Smooth muscle cell (in vitro differentiated cells): ENCODE measurements at regions not wholly inside any gene's neighbourhood (a gene's known extent, or its start where the extent isn't known, plus 50 kb on each side); places are given as distances from the start of the nearest gene placed in this dataset.

Source experiments
- DNase-seq: peaks from one replicate; lab custom pipeline; 2025; ENCODE audit not compliant: unreplicated experiment; lab: John Stamatoyannopoulos, UW
- H2AFZ ChIP-seq: fragments of 200-600 bp; sonication (generic); 2 replicates; pipeline ENCODE4 v1.6.0; 2016; ENCODE audit warnings: antibody characterized with exemption, low read depth, mild to moderate bottlenecking
- H3F3A ChIP-seq: fragments of 200-600 bp; sonication (generic); 2 replicates; pipeline ENCODE4 v1.6.0; 2017; ENCODE audit warnings: antibody characterized with exemption, low read depth
- H3K27ac ChIP-seq: fragments of 200-600 bp; sonication (generic); 2 replicates; pipeline ENCODE4 v1.5.1; 2016; ENCODE audit warnings: low read depth, mild to moderate bottlenecking
- H3K27me3 ChIP-seq: fragments of 200-600 bp; sonication (generic); 2 replicates; pipeline ENCODE4 v1.6.1; 2016; ENCODE audit warnings: low read depth, mild to moderate bottlenecking
- H3K36me3 ChIP-seq: fragments of 200-600 bp; sonication (generic); 2 replicates; pipeline ENCODE4 v1.5.1; 2016; ENCODE audit warnings: low read depth
- H3K4me1 ChIP-seq: fragments of 200-600 bp; sonication (generic); 2 replicates; pipeline ENCODE4 v1.5.1; 2016; ENCODE audit warnings: low read depth
- H3K4me2 ChIP-seq: fragments of 200-600 bp; sonication (generic); 2 replicates; pipeline ENCODE4 v1.6.0; 2016; ENCODE audit warnings: mild to moderate bottlenecking
- H3K4me3 ChIP-seq: fragments of 200-600 bp; sonication (generic); 2 replicates; pipeline ENCODE4 v1.5.1; 2016; ENCODE audit warnings: mild to moderate bottlenecking
- H3K79me2 ChIP-seq: fragments of 200-600 bp; sonication (generic); 2 replicates; pipeline ENCODE4 v1.6.0; 2016; ENCODE audit warnings: low read depth, mild to moderate bottlenecking
- H3K9ac ChIP-seq: fragments of 200-600 bp; sonication (generic); 2 replicates; pipeline ENCODE4 v1.6.0; 2016; ENCODE audit warnings: low read depth
- H3K9me3 ChIP-seq: fragments of 200-600 bp; sonication (generic); replicated peaks from 2 replicates; pipeline ENCODE4 v1.5.1; 2016; ENCODE audit warnings: low read depth
- H4K20me1 ChIP-seq: fragments of 200-600 bp; sonication (generic); 2 replicates; pipeline ENCODE4 v1.6.0; 2016; ENCODE audit warnings: low read depth
- WGBS: methylation state at CpG from one replicate; pipeline ENCODE4 v1.1.7; 2016; ENCODE audit warnings: low lambda C conversion rate; 5-methylcytosine and 5-hydroxymethylcytosine counted together
- TF ChIP-seq, protein P1 (sequence below): fragments of 200-600 bp; sonication (generic); IDR thresholded peaks from 2 replicates; pipeline ENCODE4 v1.5.1; 2017; ENCODE audit warnings: borderline replicate concordance, mild to moderate bottlenecking, antibody characterized with exemption; ENCODE audit not compliant: insufficient read depth, poor library complexity, severe bottlenecking

DNA sequence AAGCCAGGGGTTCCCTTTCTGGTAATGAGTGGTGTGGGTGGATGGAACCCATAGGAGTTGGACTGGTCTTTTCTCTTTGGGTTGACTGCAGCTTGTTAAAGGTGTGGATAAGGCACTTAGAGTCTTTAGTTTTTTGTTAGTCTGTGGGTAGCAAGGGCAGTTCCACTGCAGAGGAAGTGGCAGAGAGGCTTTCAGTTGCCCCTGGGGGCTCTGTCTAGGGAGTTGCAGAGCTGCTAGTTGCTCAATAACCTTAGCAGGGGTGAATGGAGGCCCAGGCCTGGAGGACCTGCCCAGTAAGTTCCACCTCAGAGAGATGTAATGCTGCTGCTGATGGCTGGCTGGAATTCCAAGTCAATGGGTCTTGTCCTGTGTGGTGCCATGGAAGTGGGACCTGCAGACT is 282.6 kb upstream of the NDST4 start:
- H3K79me2 ChIP-seq: no peaks in the 10 kb centered on the region
- no peak overlapping the region for H3K4me3 ChIP-seq
- no peaks in the 10 kb centered on the region for H3F3A ChIP-seq
- H3K36me3 ChIP-seq: no peaks in the 10 kb centered on the region
- no peak overlapping the region for H3K9ac ChIP-seq
- H2AFZ ChIP-seq: no peak overlapping the region
- no peak overlapping the region for H3K27ac ChIP-seq
- TF ChIP-seq, protein P1, sequence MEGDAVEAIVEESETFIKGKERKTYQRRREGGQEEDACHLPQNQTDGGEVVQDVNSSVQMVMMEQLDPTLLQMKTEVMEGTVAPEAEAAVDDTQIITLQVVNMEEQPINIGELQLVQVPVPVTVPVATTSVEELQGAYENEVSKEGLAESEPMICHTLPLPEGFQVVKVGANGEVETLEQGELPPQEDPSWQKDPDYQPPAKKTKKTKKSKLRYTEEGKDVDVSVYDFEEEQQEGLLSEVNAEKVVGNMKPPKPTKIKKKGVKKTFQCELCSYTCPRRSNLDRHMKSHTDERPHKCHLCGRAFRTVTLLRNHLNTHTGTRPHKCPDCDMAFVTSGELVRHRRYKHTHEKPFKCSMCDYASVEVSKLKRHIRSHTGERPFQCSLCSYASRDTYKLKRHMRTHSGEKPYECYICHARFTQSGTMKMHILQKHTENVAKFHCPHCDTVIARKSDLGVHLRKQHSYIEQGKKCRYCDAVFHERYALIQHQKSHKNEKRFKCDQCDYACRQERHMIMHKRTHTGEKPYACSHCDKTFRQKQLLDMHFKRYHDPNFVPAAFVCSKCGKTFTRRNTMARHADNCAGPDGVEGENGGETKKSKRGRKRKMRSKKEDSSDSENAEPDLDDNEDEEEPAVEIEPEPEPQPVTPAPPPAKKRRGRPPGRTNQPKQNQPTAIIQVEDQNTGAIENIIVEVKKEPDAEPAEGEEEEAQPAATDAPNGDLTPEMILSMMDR: no peak
- DNase-seq: no peak
- no peaks in the 10 kb centered on the region for H3K4me1 ChIP-seq
- no peaks in the 10 kb centered on the region for H3K9me3 ChIP-seq
- no peak overlapping the region for H3K4me2 ChIP-seq
- no peaks in the 10 kb centered on the region for H4K20me1 ChIP-seq
- H3K27me3 ChIP-seq: no peaks in the 10 kb centered on the region

DNA sequence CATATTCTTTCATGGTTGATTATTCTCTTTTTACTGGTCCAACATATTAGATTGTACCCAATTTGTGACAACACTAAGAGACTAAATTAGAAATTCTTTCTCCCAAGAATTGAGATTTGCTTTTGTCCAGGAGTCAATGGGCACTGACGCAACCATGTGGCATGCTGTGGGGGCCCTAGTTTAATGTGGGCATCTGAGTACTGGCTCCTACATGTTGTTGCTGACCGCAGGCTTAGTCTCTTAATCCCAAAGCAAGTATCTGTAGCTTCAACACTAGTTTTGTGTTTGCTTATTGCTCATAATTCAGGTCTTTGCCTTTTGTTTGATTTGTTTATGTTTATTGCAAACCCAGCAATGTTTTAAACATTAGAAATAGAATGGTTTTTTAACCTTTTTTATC is 263.4 kb upstream of the NDST4 start:
- 91% methylated on average over 2 of the region's 2 CpGs for WGBS
- no peak overlapping the region for H3K27ac ChIP-seq
- H3K4me2 ChIP-seq: no peak overlapping the region
- TF ChIP-seq, protein P1: no peak
- H3K9ac ChIP-seq: no peak overlapping the region
- no peaks in the 10 kb centered on the region for H4K20me1 ChIP-seq
- no peaks in the 10 kb centered on the region for H3K79me2 ChIP-seq
- H3K9me3 ChIP-seq: no peaks in the 10 kb centered on the region
- no peaks in the 10 kb centered on the region for H3K27me3 ChIP-seq
- H3K36me3 ChIP-seq: no peaks in the 10 kb centered on the region
- H3F3A ChIP-seq: no peaks in the 10 kb centered on the region
- DNase-seq: no peak
- H2AFZ ChIP-seq: no peak overlapping the region
- H3K4me1 ChIP-seq: no peaks in the 10 kb centered on the region
- no peak overlapping the region for H3K4me3 ChIP-seq

DNA sequence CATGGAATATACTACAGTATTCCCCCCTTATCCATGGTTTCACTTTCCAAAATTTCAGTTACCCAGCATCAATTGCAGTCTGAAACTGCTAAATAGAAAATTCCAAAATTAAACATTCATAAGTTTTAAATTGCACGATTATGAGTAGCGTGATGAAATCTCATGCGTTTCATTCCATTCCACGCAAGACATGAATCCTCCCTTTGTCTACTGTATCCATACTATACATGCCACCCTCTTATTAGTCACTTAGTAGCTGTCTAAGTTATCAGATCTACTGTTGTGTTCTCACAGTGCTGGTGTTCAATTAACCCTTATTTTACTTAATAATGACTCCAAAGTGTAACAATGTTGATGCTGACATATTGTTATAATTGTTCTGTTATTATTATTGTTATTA is 261.2 kb upstream of the NDST4 start:
- Histone ChIP-seq H3F3A (no peaks in the 10 kb centered on the region), H3K4me1 (no peaks in the 10 kb centered on the region), H3K27ac (no peak overlapping the region), H3K79me2 (no peaks in the 10 kb centered on the region), H3K9me3 (no peaks in the 10 kb centered on the region), H4K20me1 (no peaks in the 10 kb centered on the region), H3K4me3 (no peak overlapping the region), H3K4me2 (no peak overlapping the region), H3K9ac (no peak overlapping the region), H3K27me3 (no peaks in the 10 kb centered on the region), H2AFZ (no peak overlapping the region), H3K36me3 (no peaks in the 10 kb centered on the region)
- TF ChIP-seq, protein P1: no peak
- 83% methylated on average over 4 of the region's 4 CpGs for WGBS
- no peak for DNase-seq

DNA sequence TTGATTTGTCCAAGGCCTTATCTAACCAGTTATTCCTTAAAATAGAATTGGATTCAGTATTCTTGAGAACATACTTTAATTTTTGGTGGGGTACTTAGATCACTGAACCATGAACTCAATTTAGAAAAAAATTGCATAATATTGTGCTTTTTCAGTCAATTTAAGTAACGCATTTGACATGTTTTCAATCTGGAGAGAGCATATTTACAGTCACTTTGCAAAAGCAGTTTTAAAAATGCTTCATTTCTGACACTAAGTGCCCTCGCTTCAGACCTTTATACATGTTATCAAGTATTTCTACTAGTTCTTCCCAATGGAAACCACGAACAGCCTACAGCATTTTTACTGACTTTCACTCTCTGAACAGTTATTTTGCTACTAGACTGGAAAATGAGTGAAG is 257.1 kb upstream of the NDST4 start:
- Histone ChIP-seq H3K36me3 (no peaks in the 10 kb centered on the region), H3K4me2 (no peak overlapping the region), H3F3A (no peaks in the 10 kb centered on the region), H3K9ac (no peak overlapping the region), H3K27ac (no peak overlapping the region), H3K9me3 (no peaks in the 10 kb centered on the region), H3K4me1 (no peaks in the 10 kb centered on the region), H3K79me2 (no peaks in the 10 kb centered on the region), H4K20me1 (no peaks in the 10 kb centered on the region), H2AFZ (no peak overlapping the region), H3K4me3 (no peak overlapping the region), H3K27me3 (no peaks in the 10 kb centered on the region)
- TF ChIP-seq, protein P1: no peak
- no peak for DNase-seq
- WGBS: 80% methylated on average over 3 of the region's 3 CpGs
